Hepatic stellate cell (primary cell): ENCODE measurements at regions not wholly inside any gene's neighbourhood (a gene's known extent, or its start where the extent isn't known, plus 50 kb on each side); places are given as distances from the start of the nearest gene placed in this dataset.
"Not testable (repeated sequence)": the region's sequence is repeated elsewhere in the genome, so short reads cannot be mapped to it uniquely, and the experiment has no call there.

Source experiments
- DNase-seq: peaks from one replicate; pipeline ENCODE4 v3.0.0; 2011; ENCODE audit warnings: low spot score

DNA sequence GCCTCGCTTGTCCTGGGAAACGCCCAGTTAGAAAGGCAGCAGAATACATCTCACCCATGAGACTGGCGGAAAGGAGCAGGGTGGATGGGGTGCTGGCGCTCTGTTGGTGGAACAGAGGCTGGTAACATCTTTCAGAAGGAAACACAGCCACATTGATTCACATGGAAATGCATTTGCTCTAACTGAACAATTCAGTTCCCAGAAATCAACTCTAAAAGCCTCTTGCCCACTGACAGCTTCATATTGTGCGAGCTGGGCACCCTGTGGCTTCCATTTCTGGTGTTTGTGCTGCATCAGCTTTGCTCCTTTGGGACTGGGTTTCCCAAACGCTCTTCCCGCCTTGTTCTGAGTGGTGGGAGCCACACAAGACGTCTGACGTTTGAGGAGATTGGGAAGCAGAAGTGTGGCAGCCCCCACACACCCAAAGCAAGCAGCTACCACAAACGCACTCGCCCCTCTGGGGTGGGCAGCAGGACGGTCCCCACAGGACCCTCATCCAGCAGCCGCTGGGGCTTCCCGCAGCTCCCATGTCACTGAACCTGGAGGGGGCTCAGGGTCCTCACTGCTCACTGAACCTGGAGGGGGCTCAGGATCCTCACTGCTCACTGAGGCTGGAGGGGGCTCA is 229.5 kb downstream of the ERMARD start:
- no peak for DNase-seq

DNA sequence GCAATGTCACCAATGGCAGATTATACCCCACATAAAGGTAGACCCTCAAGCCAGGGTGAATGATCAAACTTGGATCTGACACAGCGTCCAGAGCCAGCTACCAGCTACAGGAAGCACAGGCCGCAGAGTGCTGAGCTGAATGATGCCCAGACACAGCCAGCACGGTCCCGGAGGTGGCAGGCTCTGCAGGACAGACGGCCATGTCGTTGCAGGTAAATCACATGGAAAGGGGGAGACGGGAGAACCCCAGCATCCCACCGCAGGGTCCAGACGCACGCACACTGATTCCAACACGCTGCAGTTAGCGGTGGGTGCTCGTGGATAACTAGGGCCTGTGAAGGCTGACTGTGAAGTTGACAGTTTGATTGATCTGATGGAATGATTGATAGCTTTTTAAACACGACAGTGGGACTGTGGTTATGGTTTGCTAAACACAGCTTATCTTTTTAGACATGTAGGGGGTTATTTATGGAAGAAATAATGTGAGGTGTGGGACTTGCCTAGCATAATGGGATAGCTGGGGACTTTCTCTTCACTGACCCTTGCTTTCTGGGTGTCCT is 228.5 kb downstream of the ERMARD start:
- DNase-seq = no peak

DNA sequence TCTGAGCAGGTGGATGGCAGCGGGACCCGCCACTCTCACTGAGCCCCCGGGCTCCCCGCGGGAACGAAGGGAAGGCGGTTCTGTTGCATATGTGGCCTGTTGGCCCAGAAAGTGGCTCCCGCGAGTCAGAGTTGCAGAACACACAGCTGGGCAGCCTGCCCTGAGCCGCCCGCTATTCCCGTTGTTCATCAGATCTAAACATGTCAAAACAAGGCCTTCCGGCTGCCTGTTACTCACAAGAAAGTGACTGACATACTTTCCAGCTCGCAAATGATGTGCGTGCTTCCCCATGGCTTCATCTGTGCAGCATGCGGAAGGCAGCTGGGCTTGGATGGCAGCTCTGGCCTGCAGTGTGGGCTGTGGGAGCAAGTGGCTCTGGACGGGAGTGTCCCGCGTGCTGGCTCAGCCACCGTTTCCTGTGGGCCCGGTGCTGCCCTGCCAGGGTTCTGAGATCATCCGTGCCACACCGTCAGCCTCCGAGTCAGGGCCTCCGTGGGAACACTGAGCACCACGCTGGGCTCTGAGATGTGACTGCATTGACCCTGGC is 227.3 kb downstream of the ERMARD start:
- no peak for DNase-seq

DNA sequence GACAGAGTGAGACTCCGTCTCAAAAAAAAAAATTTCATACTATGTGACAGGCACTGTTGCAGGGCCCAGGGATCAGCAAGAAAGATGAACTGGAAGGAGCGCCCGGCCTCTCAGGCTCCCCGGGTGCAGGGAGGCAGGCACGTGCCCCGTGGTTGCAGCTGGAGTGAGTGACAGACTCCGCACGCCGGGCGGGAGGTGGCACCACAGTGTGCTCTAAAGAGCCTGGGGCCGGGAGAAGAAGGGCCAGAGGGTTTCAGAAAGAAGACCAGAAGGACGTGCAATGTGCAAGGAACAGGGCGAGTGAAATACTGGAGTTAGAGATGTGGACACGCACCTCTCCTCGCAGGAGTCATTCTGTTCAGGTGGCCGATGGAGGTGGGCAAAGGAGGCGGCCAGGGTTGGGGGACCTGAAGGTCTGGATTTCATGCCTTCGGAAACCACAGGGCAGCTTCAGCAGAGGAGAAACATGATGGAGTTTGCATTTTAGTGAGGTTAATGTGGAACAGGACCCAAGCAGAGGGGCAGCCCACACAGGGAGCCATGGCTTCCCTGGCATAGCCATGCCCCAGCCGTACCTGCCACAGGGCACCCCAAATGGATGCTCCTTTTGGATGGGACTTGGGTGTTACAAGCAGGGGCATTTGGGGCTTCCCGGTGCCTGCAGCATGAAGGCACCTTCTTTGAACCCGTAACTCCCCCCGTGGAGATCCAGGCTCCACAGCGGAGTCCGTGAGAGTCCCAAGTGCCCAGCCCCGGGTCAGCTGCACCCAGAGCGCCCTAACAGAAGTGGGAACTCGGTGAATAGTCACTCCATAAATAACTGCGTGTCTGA is 226.2 kb downstream of the ERMARD start:
- DNase-seq = no peak

DNA sequence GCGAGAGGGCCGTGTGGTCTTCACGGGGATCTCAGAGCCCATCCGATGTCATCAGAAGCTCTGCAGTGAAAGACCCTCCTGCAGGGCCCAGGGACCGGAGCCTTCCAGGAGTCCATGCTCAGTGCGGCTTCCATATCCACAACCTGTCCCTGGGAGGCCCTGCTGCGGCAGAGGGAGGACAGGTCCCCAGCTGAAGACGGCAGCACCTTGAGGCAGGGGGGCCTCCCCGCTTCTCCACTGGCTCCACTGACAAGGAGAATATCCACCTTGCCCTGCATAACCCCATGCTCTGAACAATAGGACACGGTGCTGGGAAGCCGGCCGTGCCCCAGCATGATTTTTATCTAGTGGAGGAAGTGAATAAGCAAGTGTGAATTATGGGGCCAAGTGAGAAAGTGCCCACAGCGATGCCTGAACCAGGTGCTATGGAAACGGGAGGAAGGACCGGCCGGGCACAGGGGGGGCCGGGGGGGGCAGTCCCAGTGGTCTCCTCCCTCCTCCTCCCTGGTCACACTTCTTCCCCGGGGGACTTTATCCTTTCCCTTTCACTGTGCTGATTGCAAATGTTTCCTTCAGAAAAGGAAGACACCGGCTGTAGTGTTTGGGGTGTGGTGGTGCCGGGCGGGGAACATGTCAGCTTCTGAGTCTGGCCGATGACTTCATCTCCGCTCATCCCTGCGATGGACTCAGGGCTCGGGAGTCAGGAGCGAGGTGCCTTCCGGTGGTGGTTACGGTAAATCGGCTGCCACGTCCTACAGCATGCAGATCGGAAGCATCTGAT is 225.1 kb downstream of the ERMARD start:
- DNase-seq = no peak

DNA sequence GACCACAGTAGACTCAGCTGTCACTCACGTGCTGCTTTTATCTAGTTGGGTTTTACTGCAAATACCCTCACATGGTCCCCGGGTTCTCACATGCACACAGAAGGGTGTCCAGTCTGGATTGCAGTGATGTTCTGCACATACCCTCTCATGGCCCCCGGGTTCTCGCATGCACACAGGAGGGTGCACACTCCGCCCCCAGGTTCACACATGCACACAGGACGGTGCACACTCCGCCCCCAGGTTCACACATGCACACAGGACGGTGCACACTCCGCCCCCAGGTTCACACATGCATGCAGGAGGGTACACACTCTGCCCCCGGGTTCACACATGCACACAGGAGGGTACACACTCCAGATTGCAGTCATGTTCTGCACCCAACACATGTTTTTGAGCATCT is 224.3 kb downstream of the ERMARD start:
- no peak for DNase-seq

DNA sequence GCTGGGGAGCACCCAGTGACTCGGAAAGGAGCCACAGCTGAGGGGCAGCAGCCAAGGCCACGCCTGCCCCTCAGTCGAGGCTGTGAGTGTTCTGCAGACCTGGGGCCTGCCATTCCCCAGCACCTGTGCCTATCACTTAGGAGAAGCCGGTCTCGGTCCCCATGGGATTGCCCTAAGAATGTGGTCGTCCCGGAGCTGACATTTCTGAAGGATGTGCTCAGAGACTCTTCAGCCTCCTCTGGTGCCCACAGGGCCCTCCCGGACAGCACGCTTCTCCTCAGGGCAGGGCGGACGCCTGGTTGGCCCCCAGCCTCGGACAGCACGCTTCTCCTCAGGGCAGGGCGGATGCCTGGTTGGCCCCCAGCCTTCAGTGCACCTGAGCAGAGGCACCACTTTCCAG is 223.9 kb downstream of the ERMARD start:
- DNase-seq = no peak

DNA sequence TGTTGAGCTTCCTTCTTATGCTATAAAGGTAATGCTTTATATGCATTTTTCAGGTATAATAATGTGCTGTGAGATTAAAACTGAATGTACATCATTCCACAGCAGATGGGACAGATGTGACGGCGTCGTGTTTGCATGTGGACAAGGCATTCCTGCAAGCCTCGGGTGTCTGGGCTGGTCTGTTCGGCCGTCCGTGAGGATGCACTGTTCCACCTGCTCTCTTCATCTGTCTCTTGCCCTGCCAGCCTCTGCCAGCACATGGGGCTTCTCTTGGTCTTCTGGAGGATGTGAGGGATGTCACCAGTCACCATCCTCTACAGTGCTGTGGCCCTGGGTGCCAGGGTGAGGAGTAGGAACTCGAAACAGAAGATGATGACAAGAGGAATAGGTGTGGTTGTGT is 223.2 kb downstream of the ERMARD start:
- no peak for DNase-seq

DNA sequence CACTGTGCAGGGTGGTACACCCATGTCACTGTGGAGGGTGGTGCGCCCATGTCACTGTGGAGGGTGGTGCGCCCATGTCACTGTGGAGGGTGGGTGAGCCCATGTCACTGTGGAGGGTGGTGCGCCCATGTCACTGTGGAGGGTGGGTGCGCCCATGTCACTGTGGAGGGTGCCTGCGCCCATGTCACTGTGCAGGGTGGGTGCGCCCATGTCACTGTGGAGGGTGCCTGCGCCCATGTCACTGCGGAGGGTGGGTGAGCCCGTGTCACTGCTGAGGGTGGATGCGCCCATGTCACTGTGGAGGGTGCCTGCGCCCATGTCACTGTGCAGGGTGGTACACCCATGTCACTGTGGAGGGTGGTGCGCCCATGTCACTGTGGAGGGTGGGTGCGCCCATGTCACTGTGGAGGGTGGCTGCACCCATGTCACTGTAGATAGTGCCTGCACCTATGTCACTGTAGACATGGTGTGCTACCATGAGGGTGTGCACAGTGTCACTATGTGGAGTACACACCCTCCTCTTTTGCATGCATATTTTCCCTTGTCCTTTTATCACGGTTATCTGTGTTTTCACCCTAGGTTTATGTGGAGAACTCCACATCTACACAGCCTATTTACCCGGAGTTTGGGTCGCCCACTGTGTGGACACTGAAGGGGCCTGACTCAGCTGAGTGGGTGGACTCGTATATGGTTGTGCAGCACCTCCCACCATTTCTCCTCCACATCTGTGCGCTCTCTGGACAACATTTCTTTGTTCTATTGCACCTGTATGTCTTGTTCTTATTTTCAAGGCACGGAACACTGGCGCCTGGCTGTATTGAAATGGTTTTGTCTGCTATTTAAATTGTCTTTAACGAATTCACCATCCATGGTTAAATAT is 222.4 kb downstream of the ERMARD start:
- not testable (repeated sequence) for DNase-seq

DNA sequence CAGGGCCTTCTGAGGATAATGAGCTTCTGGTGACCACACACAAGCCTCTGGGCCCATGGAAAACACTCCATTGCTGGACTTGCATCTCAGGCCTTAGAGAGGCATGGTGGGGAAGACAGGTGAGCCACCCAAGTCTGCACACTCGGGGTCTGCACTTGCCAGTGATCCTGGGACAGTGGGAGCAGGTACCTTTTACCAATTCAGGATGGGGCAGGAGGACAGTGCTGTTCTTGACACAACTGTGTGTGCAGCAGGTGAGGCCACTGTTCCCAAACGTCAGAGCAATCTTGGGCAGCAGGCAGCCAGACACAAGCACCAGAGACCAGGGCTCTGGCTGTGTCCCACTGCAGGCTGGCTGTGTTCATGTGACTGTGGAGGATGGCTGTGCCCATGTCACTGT is 221.3 kb downstream of the ERMARD start:
- no peak for DNase-seq

DNA sequence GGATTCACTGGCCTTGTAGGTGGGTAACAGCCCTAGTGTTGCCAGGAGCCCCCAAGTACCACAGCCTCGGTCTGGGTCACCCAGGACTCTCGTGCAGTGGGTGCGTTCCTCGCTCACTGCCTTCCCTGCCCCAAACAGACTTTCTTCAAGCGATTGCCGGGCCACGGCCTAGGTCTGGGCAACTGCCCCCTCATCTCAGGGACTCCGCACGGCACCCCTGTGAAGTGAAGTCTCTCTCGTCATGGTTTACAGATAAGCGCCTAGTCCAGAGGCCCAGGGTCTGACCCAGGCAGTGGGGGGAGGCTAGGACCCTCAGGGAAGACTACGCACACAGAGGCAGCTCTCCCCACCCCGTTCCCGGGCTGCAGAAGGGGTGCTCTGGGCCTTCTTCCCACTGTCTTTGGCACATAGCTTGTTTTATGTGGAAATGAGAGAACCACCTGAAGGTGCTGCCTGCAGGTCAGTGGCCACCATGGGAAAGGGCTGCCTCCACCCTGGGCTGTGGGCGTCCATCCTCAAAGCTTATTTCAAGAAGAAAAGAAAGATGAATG is 220.8 kb downstream of the ERMARD start:
- DNase-seq = no peak

DNA sequence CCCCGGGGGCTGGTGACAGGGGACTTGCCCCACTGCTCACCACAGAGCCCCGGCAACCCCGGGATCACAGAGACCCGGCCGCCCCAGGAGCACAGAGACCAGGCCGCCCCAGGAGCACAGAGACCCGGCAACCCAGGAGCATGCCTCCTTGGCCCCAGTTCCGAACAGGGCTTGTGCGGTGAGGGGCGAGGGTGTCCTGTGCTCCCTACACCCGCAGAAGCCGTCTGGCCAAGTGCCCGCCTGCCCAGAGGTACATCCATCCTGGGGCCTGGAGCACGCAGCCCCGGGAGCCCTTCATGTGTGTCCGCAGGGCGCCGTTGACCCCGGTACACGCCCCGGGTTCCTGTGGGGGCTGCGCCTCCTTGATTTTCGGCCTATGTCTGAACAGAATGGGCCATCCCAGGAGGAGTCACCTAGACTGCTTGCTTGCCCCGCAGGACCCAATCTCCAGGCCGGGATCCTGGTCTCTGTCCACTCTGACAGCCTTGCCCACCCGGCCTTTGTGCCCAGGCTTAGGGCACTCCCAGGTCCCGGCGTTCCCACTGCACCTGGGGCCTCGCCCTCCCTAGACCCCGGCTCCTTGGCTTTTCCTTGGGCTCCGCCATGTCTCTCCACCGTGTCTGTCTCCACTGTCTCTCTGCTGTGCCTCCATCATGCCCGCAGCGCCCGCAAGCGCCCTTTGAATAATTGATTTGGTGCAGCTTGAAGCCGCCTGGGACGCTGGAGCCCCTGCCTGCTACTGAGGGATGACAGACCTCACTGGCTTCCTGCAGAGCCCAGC is 219.8 kb downstream of the ERMARD start:
- no peak for DNase-seq

DNA sequence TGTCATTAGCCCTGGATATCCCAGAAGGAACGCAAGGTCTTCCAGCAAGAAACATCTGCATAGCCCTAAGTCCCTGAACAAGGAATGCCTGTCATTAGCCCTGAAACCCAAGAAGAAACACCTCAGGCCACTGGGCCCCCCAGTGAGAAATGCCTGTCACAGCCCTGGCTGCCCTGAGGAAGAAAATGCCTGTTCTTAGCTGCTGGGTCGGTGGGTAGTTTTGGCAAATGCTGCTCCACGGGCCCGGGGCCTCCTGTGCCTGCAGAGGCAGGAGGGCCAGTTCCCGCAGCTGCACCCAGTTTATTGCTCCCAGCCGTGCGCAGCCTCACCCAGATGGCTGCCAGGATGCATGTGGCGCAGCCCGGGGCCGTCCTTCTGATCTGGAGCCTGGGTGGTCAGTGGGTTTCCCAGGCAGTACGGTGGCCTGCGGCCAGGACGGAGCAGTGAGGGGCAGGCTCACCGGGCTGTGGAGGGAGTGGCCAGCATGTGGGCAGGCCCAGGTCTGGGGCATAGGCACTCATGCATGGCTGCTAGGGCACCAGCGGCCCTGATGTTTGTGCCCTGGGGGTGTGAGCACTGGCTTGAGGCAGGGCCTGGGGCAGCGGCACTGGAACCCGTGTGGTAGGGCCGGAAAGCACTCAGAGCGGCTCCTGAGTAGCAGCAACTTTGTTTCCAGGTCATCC is 219.0 kb downstream of the ERMARD start:
- DNase-seq = no peak

DNA sequence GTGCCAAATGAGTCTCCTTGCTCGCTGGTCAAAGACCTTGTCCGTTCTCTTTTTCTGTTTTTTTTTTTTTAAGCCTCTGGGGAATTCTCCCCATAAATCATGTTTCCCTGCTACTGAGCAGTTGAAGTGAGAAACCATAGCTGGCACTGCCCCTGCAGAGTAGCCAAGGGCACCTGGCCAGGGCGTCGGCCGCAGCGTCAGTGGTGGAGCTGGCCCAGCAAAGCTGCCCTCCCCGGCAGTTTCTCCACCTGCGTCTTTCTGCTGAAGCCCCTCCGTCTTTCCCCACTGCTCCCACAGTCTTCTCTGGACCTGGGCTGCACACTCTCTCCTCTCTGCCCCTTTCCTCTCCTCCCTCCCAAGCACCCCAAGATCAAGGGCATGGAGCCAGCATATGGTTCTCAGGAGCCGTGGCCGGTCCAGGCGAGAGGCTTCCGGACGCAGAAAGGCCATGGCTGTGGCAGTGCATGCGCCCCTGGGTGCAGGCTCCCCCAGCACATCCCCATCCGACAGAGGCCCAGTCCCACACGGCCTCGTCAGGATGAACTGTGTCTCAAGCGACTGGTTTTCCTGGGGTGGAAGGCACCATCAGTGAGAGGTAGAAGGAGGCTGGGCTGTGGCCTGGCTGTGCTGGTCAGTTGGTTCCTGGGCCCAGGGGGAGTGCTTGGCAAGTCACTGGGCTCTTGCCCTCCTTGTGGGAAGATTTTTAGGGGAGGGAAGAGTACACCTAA is 218.1 kb downstream of the ERMARD start:
- no peak for DNase-seq

DNA sequence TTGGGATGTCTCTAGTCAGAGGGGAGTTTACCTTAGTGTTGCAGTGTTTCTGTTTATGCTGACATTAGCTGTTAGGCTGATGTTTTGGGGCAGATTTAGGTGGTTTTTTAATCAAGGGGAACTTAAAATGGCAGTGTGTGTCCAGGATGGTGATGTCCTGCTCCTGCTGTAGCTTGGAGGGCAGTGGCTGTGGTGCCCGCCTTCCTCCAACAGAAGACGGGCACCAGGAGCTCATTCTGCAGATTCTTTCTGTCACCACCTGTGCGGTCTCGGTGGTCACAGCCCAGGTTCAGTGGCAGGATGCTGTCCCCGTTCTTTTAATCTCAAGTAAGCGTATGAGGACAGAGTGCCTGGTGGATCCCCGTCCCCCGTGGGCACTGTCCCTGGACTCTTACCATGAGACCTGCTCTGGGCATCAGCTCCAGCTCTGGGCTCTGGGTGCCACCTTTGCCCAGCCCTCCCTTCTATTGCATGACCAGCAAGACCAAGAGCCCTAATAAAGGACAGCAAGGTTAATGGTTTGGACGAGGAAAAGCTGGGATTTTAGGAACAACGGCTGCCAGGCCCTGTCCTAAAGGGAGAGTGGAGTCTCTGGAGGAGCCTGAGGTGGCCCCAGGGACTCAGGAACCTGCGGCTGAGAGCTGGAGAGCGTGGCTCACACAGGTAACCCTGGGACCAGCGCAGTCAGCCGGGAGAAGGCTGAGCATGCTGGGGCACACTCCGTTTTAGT is 217.3 kb downstream of the ERMARD start:
- no peak for DNase-seq

DNA sequence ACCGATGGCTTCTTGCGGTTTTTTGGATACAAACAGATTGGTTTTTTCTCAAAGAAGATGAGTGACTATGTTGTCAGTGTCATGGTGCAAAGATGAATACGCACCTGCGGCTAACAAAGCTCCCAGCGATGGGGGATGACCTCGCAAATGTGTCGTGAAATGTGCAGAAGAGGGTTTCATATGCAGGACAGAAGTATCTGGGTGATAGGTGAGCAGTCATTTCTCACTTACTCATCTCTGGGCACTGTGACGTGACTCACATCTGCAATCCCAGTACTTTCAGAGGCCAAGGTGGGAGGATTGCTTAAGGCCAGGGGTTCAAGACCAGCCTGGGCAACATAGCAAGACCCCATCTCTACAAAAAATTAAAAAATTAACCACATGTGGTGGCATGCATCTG is 216.3 kb downstream of the ERMARD start:
- DNase-seq = no peak

DNA sequence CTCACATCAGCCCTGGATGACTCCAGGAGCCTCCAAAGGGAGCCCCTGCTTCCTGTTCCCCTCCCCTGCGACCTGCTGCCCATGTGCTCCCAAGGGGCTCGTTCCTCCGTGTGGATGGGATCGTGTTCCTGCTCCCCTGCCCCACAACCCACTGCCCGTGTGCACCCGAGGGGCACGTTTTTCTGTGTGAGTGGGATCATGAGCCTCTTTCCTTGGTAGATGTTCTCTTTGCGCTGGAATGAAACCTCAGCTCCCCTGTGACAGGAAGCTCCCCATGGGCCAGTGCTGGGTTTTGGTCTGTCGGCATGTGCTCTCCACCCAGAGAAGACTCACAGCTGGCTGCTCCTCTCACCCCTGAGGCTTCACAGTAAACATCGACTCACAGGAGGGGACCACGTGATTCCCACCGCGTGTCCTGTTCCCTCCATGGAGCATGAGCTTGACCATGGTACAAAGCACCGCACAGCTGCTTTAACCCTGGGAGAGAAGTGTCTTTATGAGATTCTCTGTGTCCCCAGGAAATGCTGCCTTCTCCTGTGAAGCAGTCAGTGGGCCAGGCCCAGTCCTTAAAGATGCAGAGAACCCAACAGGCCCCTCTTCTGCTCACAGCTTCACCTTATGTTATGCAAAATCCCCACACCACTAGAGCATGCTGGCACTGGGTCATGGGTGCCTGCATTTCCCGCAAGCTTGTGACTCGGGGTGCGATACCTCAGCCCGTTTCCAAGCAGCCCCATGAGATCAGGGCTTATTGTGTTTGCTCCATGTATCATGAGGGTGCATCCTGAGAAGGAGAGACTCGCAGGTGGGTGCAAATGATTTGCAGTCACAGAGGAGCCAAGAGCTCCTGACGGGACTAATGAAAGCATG is 215.1 kb downstream of the ERMARD start:
- no peak for DNase-seq
